Pancreas (tissue), 10 donors: ENCODE measurements at regions not wholly inside any gene's neighbourhood (a gene's known extent, or its start where the extent isn't known, plus 50 kb on each side); places are given as distances from the start of the nearest gene placed in this dataset.

ENCODE experiments used
- ATAC-seq, 4 donors: fragments of 200-7000 bp; cut with Tn5 transposase; one replicate each; pipeline versions ENCODE4 v1.8.0 to v1.9.1; 2020; ENCODE audit warnings: mild to moderate bottlenecking in 4 of 4, moderate library complexity in 4 of 4
- DNase-seq, 6 donors: peaks; one replicate each; pipeline ENCODE4 v3.0.0-alpha.2; 2020
- FAIRE-seq: peaks from 2 replicates; lab custom pipeline; 2012; peaks lifted over from hg19 to GRCh38; lab: Jason Lieb, UNC
- H3K27ac ChIP-seq, 4 donors: fragments of 200-600 bp; sonication (generic); 1 replicate in 3 of 4; 2 replicates in 1 of 4; pipeline versions ENCODE4 v1.5.0 to v1.8.0; 2020
- H3K27me3 ChIP-seq, 4 donors: fragments of 200-600 bp; one replicate each; pipeline ENCODE4 v1.8.0; 2021
- H3K36me3 ChIP-seq, 3 donors: fragments of 200-600 bp; sonication (generic) in 1 of 3; one replicate each; pipeline versions ENCODE4 v1.5.0 to v1.8.0; 2020 to 2021
- H3K4me1 ChIP-seq, 3 donors: fragments of 200-600 bp; one replicate each; pipeline ENCODE4 v1.8.0; 2021
- H3K4me3 ChIP-seq, 4 donors: fragments of 200-600 bp; sonication (generic) in 2 of 4; one replicate each; pipeline versions ENCODE4 v1.5.0 to v1.8.0; 2020 to 2021
- H3K9me3 ChIP-seq, 4 donors: fragments of 200-600 bp; one replicate each; pipeline ENCODE4 v1.8.0; 2021
- CTCF ChIP-seq, 4 donors: fragments of 200-600 bp; sonication (generic) in 3 of 4; IDR thresholded peaks; one replicate each; pipeline versions ENCODE4 v1.5.0 to v1.8.0; 2021; ENCODE audit warnings: antibody characterized with exemption in 4 of 4
- WGBS, 2 donors: extraction: QIAGEN DNeasy Blood & Tissue Kit; methylation state at CpG; one replicate each; pipeline ENCODE4 v1.1.7; 2013; 5-methylcytosine and 5-hydroxymethylcytosine counted together
- intact Hi-C, 3 donors: fragments of 100-400 bp; cut with DNase I; formaldehyde crosslinking; loops; one replicate each; pipeline versions ENCODE4 v1.11.1 to v1.14.2; 2022
- donor health status: healthy with polysubstance abuse.
- donor health status: DM: no; HTN: no; CAD: no; lungs with moderate emphysema.
- donor health status: DM: no; HTN: no; CAD: no.
- donor health status: control.
- donor health status: control.
- donor health status: Bipolar disorder and iron deficiency.
- donor health status: DM: yes; HTN: yes; CAD: no.
- donor health status: DM: no; HTN: no; CAD: no.
- donor health status: DM: no; HTN: no; CAD: no.
- donor health status: DM: yes; HTN: yes; CAD: no.

DNA sequence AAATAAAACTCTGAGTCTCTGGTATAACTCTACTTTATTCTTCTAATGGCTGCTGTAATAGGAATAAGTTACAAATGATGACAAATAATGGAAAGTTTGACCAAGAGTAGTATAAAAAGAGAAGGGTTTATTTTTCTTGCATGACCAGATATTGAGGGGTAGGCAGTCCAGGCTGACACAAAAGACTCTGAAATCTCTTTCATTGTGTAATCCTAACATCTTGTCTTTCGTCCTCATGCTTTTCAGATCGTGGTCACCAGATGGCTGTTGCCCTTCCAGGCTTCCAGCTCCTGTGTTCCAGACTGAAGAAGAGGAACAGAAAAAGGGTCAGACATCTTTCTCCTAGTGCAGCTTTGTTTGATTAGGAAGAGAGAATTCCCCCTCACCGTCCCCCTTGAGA lies 176.9 kb upstream of the GK2 start:
- no peak for DNase-seq
- no peak overlapping the region for H3K27ac ChIP-seq
- ATAC-seq = no peak
- H3K36me3 ChIP-seq = no peaks in the 10 kb centered on the region
- 57 to 67% methylated on average over 3 of the region's 3 CpGs for WGBS, 2 donors
- no peak for TF ChIP-seq CTCF (IDR thresholded peaks at IDR 0.05)
- no peaks in the 10 kb centered on the region for H3K9me3 ChIP-seq
- H3K4me3 ChIP-seq = no peak overlapping the region
- intact Hi-C loops = no loop called here
- H3K27me3 ChIP-seq = no peaks in the 10 kb centered on the region
- no peaks in the 10 kb centered on the region for H3K4me1 ChIP-seq
- FAIRE-seq = no peak

- Histone ChIP-seq H3K27me3 (no peaks in the 10 kb centered on the region), H3K9me3 (no peaks in the 10 kb centered on the region), H3K36me3 (no peaks in the 10 kb centered on the region), H3K27ac (no peak overlapping the region), H3K4me1 (no peaks in the 10 kb centered on the region), H3K4me3 (no peak overlapping the region)
- no peak for ATAC-seq
- no peak for TF ChIP-seq CTCF (IDR thresholded peaks at IDR 0.05)
- intact Hi-C loops = no loop called here
- DNase-seq = no peak
- FAIRE-seq = no peak
- WGBS, 2 donors = 67 to 74% methylated on average over 1 of the region's 1 CpG
Measured at GRCh38 chr4:79584352-79584751, 176.3 kb upstream of the GK2 start.

DNA sequence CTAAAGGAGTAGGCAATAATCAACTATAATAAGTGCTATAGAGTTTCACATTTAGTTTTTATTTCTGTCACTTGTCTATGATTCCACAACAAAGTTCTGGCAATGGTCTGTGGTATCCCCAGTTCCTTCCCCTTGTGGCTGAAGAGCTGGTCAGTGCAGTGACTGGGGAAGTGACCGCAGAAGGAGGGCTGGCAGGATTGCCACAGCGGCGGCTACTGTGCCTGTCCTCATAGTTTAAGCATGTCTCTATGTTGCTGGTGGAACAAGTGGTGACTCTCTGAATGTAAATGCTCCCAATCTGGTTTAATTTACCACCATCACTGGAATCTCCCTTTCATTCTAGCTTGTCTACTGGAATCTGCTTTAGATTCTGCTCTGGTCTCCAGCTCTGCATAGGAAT lies 170.6 kb upstream of the GK2 start:
- peak in 2 of 4 donors; percentile 35 to 46 for ATAC-seq
- DNase-seq = no peak

DNA sequence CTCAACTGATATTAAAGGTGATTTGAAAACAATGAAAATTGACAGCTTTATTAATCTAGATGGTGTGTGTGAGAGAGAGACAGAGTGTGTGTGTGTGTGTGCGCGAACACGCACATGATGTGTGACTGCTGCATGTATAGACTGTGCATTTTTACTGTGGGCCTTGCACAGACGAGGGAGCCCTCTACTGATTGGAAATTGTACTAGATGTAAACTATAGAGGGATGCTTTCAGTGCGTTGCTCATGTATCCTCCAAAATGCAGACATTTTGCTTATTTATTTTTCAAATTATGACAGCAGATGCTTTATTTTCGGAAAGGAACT lies 168.4 kb upstream of the GK2 start:
- ATAC-seq (peak in 3 of 4 donors; percentile 57 to 75 (median 74)), FAIRE-seq (no peak), DNase-seq (no peak)
- H3K36me3 ChIP-seq = no peaks in the 10 kb centered on the region
- H3K4me3 ChIP-seq = no peak overlapping the region
- 22 to 39% methylated on average over 6 of the region's 6 CpGs for WGBS, 2 donors
- no peak for TF ChIP-seq CTCF (IDR thresholded peaks at IDR 0.05)
- no peak overlapping the region for H3K27ac ChIP-seq
- no peaks in the 10 kb centered on the region for H3K9me3 ChIP-seq
- H3K4me1 ChIP-seq = no peaks in the 10 kb centered on the region
- intact Hi-C loops = no loop called here
- no peaks in the 10 kb centered on the region for H3K27me3 ChIP-seq

More for the DNA sequence above, 170.6 kb upstream of the GK2 start:
- FAIRE-seq = no peak
- Histone ChIP-seq H3K4me1 (no peaks in the 10 kb centered on the region), H3K4me3 (no peak overlapping the region), H3K9me3 (no peaks in the 10 kb centered on the region), H3K27ac (no peak overlapping the region), H3K27me3 (no peaks in the 10 kb centered on the region), H3K36me3 (no peaks in the 10 kb centered on the region)
- TF ChIP-seq CTCF (IDR thresholded peaks at IDR 0.05) = no peak
- 93 to 95% methylated on average over 3 of the region's 3 CpGs for WGBS, 2 donors
- intact Hi-C loops = no loop called here

- WGBS, 2 donors = 52 to 62% methylated on average over 7 of the region's 7 CpGs
- H3K9me3 ChIP-seq = no peaks in the 10 kb centered on the region
- DNase-seq (no peak), ATAC-seq (peak in 3 of 4 donors; percentile 37 to 52 (median 45)), FAIRE-seq (no peak)
- H3K36me3 ChIP-seq = no peaks in the 10 kb centered on the region
- no peak overlapping the region for H3K4me3 ChIP-seq
- intact Hi-C loops = no loop called here
- no peak overlapping the region for H3K27ac ChIP-seq
- no peaks in the 10 kb centered on the region for H3K4me1 ChIP-seq
- H3K27me3 ChIP-seq = no peaks in the 10 kb centered on the region
- no peak for TF ChIP-seq CTCF (IDR thresholded peaks at IDR 0.05)
Measured at GRCh38 chr4:79575709-79576428, 167.8 kb upstream of the GK2 start.
